CD14-positive monocyte (primary cell): ENCODE measurements at regions not wholly inside any gene's neighbourhood (a gene's known extent, or its start where the extent isn't known, plus 50 kb on each side); places are given as distances from the start of the nearest gene placed in this dataset.

ENCODE experiments used
- DNase-seq, 3 donors: peaks; one replicate each; pipeline ENCODE4 v3.0.0-alpha.2; 2011 to 2022
- H2AFZ ChIP-seq: 2 replicates; pipeline ENCODE4 v1.6.0; 2012; ENCODE audit warnings: mild to moderate bottlenecking, low read depth, low read length, inconsistent platforms; ENCODE audit not compliant: insufficient read depth, poor library complexity, severe bottlenecking
- H3K27ac ChIP-seq, 2 donors: 1 replicate in 1 of 2; 2 replicates in 1 of 2; pipeline ENCODE4 v1.5.1; 2012 to 2013; ENCODE audit warnings: low read length in 2 of 2, control low read depth in 1 of 2, inconsistent platforms in 1 of 2, low read depth in 1 of 2, mild to moderate bottlenecking in 1 of 2
- H3K27me3 ChIP-seq, 2 donors: one replicate each; pipeline versions ENCODE4 v1.6.0 to v1.6.1; 2011 to 2013; ENCODE audit warnings: low read length in 2 of 2; ENCODE audit not compliant: control insufficient read depth in 2 of 2, insufficient read depth in 2 of 2
- H3K36me3 ChIP-seq, 2 donors: replicated peaks in 1 of 2; 1 replicate in 1 of 2; 2 replicates in 1 of 2; pipeline versions ENCODE4 v1.5.1 to v1.6.1; 2012 to 2013; ENCODE audit warnings: low read length in 2 of 2, control low read depth in 1 of 2, inconsistent platforms in 1 of 2, mild to moderate bottlenecking in 1 of 2; ENCODE audit not compliant: insufficient read depth in 2 of 2, control insufficient read depth in 1 of 2
- H3K4me1 ChIP-seq, 2 donors: 1 replicate in 1 of 2; 2 replicates in 1 of 2; pipeline versions ENCODE4 v1.5.1 to v1.6.1; 2012 to 2013; ENCODE audit warnings: low read length in 2 of 2, control low read depth in 1 of 2, inconsistent platforms in 1 of 2, mild to moderate bottlenecking in 1 of 2, moderate library complexity in 1 of 2; ENCODE audit not compliant: insufficient read depth in 2 of 2, control insufficient read depth in 1 of 2
- H3K4me2 ChIP-seq: replicated peaks from 2 replicates; pipeline ENCODE3; 2012; ENCODE audit warnings: low read length, moderate library complexity, mild to moderate bottlenecking; ENCODE audit not compliant: poor library complexity, severe bottlenecking; ENCODE audit errors: extremely low read depth
- H3K4me3 ChIP-seq, 3 experiments: fragments of 200-600 bp in 1 of 3; sonication (generic) in 1 of 3; replicated peaks in 1 of 3; 1 replicate in 2 of 3; 2 replicates in 1 of 3; pipeline ENCODE4 v1.5.1; 2011 to 2013; ENCODE audit warnings: low read length in 3 of 3, mild to moderate bottlenecking in 3 of 3, control low read depth in 2 of 3, low read depth in 2 of 3, inconsistent platforms in 1 of 3, moderate library complexity in 1 of 3
- H3K79me2 ChIP-seq: 2 replicates; pipeline ENCODE4 v1.6.0; 2012; ENCODE audit warnings: mild to moderate bottlenecking, control low read depth, inconsistent platforms, low read length, moderate library complexity; ENCODE audit not compliant: insufficient read depth
- H3K9ac ChIP-seq: 2 replicates; pipeline ENCODE4 v1.6.0; 2017; ENCODE audit warnings: low read length, mild to moderate bottlenecking; ENCODE audit not compliant: insufficient read depth, poor library complexity, severe bottlenecking
- H3K9me3 ChIP-seq, 2 donors: replicated peaks in 1 of 2; 1 replicate in 1 of 2; 2 replicates in 1 of 2; pipeline versions ENCODE4 v1.5.1 to v1.6.1; 2012 to 2013; ENCODE audit warnings: low read length in 2 of 2, control low read depth in 1 of 2; ENCODE audit not compliant: control insufficient read depth in 1 of 2, insufficient read depth in 1 of 2
- H4K20me1 ChIP-seq: 2 replicates; pipeline ENCODE4 v1.6.0; 2012; ENCODE audit warnings: mild to moderate bottlenecking, low read length, control low read depth, moderate library complexity; ENCODE audit not compliant: insufficient read depth
- H3K27ac Mint-ChIP-seq, 7 donors: one replicate each; pipeline ENCODE4 v1.8.0; 2020; ENCODE audit warnings: mild to moderate bottlenecking in 7 of 7, mixed read lengths in 7 of 7, moderate library complexity in 6 of 7, inconsistent platforms in 2 of 7
- H3K27me3 Mint-ChIP-seq, 3 donors: one replicate each; pipeline ENCODE4 v1.8.0; 2021 to 2022; ENCODE audit warnings: low read depth in 3 of 3, mild to moderate bottlenecking in 3 of 3, mixed read lengths in 3 of 3, moderate library complexity in 3 of 3, inconsistent platforms in 1 of 3
- H3K36me3 Mint-ChIP-seq, 2 donors: one replicate each; pipeline ENCODE4 v1.8.0; 2020; ENCODE audit warnings: mixed read lengths in 2 of 2, inconsistent platforms in 1 of 2, mild to moderate bottlenecking in 1 of 2
- H3K4me1 Mint-ChIP-seq: one replicate; pipeline ENCODE4 v1.8.0; 2020; ENCODE audit warnings: mild to moderate bottlenecking, mixed read lengths
- H3K4me3 Mint-ChIP-seq, 2 donors: one replicate each; pipeline ENCODE4 v1.8.0; 2020; ENCODE audit warnings: mild to moderate bottlenecking in 2 of 2, mixed read lengths in 2 of 2, moderate library complexity in 1 of 2
- H3K9me3 Mint-ChIP-seq, 7 donors: one replicate each; pipeline ENCODE4 v1.8.0; 2020 to 2022; ENCODE audit warnings: mixed read lengths in 7 of 7, mild to moderate bottlenecking in 6 of 7, moderate library complexity in 6 of 7, inconsistent platforms in 2 of 7
- WGBS: methylation state at CpG from one replicate; pipeline ENCODE4 v1.1.5; 2013; ENCODE audit warnings: missing lambda C conversion rate; ENCODE audit not compliant: insufficient coverage; 5-methylcytosine and 5-hydroxymethylcytosine counted together
- intact Hi-C, 2 donors: fragments of 100-400 bp; cut with micrococcal nuclease; formaldehyde crosslinking; loops; one replicate each; pipeline versions ENCODE4 v1.15.0 to v1.15.1; 2023
- TF ChIP-seq, protein P1 (sequence below): fragments of 200-600 bp; IDR thresholded peaks from one replicate; pipeline ENCODE4 v1.8.0; 2022; ENCODE audit warnings: antibody characterized with exemption, mild to moderate bottlenecking

- H3K36me3 ChIP-seq, result no peaks in the 10 kb centered on the region
- H3K4me2 ChIP-seq, result peak overlapping the region; percentile 68
- Mint-ChIP-seq H3K4me3 (peak overlapping the region; percentile 13 to 44), H3K27me3 (peaks cover 0 to 2% (median 1%) of the 10 kb centered on the region in 3 donors), H3K27ac (peak overlapping the region; percentile 9 to 80 (median 66)), H3K36me3 (no peaks in the 10 kb centered on the region), H3K9me3 (no peaks in the 10 kb centered on the region), H3K4me1 (peaks cover 42% of the 10 kb centered on the region)
- H3K27ac ChIP-seq, result peak overlapping the region in 1 of 2 donors; percentile 71
- H4K20me1 ChIP-seq, result no peaks in the 10 kb centered on the region
- 0% methylated on average over 2 of the region's 7 CpGs for WGBS
- DNase-seq, result peak; percentile 35 to 64 (median 57)
- peak overlapping the region in 2 of 3 experiments; percentile 30 to 55 for H3K4me3 ChIP-seq
- no peak overlapping the region for H3K9ac ChIP-seq
- TF ChIP-seq, protein P1, sequence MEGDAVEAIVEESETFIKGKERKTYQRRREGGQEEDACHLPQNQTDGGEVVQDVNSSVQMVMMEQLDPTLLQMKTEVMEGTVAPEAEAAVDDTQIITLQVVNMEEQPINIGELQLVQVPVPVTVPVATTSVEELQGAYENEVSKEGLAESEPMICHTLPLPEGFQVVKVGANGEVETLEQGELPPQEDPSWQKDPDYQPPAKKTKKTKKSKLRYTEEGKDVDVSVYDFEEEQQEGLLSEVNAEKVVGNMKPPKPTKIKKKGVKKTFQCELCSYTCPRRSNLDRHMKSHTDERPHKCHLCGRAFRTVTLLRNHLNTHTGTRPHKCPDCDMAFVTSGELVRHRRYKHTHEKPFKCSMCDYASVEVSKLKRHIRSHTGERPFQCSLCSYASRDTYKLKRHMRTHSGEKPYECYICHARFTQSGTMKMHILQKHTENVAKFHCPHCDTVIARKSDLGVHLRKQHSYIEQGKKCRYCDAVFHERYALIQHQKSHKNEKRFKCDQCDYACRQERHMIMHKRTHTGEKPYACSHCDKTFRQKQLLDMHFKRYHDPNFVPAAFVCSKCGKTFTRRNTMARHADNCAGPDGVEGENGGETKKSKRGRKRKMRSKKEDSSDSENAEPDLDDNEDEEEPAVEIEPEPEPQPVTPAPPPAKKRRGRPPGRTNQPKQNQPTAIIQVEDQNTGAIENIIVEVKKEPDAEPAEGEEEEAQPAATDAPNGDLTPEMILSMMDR, result no peak
- H3K9me3 ChIP-seq, result no peaks in the 10 kb centered on the region
- H3K4me1 ChIP-seq, result peaks cover 32 to 39% of the 10 kb centered on the region in 2 donors
- H3K79me2 ChIP-seq, result no peaks in the 10 kb centered on the region
- no peaks in the 10 kb centered on the region for H3K27me3 ChIP-seq
- intact Hi-C loops, result no loop called here
- peak overlapping the region; percentile 61 for H2AFZ ChIP-seq
Observed at GRCh38 chr21:14675774-14676530, 129.8 kb upstream of the SAMSN1 start.

GRCh38 chr21:14673649-14674048 is 127.5 kb upstream of the SAMSN1 start:
- peaks cover 0 to 3% of the 10 kb centered on the region in 2 donors for H3K36me3 Mint-ChIP-seq
- TF ChIP-seq, protein P1, result no peak
- H3K9me3 Mint-ChIP-seq, result peaks cover 0 to 3% (median 0%) of the 10 kb centered on the region in 7 donors
- no peaks in the 10 kb centered on the region for H3K9me3 ChIP-seq
- no peak for DNase-seq
- no peak overlapping the region for H3K4me3 ChIP-seq
- no peaks in the 10 kb centered on the region for H3K36me3 ChIP-seq
- no peak overlapping the region for H3K4me2 ChIP-seq
- WGBS, result 50% methylated on average over 2 of the region's 3 CpGs
- H3K27ac Mint-ChIP-seq, result no peak overlapping the region
- H3K4me3 Mint-ChIP-seq, result no peak overlapping the region
- intact Hi-C loops, result no loop called here
- H3K27me3 ChIP-seq, result no peaks in the 10 kb centered on the region
- H3K79me2 ChIP-seq, result no peaks in the 10 kb centered on the region
- peaks cover 0 to 1% (median 0%) of the 10 kb centered on the region in 3 donors for H3K27me3 Mint-ChIP-seq
- H4K20me1 ChIP-seq, result no peaks in the 10 kb centered on the region
- H3K9ac ChIP-seq, result no peak overlapping the region
- peaks cover 32 to 39% of the 10 kb centered on the region in 2 donors for H3K4me1 ChIP-seq
- no peak overlapping the region for H3K27ac ChIP-seq
- peaks cover 41% of the 10 kb centered on the region for H3K4me1 Mint-ChIP-seq
- H2AFZ ChIP-seq, result no peak overlapping the region
